ENCODE measurements at regions not wholly inside any gene's neighbourhood (a gene's known extent, or its start where the extent isn't known, plus 50 kb on each side); places are given as distances from the start of the nearest gene placed in this dataset.
"Not testable (repeated sequence)": the region's sequence is repeated elsewhere in the genome, so short reads cannot be mapped to it uniquely, and the experiment has no call there.

- H3K9me3 ChIP-seq (ENCODE audit: control insufficient read depth in 2 of 2, low read length in 2 of 2); H3K4me1 ChIP-seq (ENCODE audit: control insufficient read depth in 2 of 2, insufficient read depth in 2 of 2, low read length in 2 of 2); H3K27ac ChIP-seq (ENCODE audit: low read depth in 2 of 2, low read length in 2 of 2); H3K4me3 ChIP-seq (ENCODE audit: low read length in 2 of 2); H3K36me3 ChIP-seq (ENCODE audit: control insufficient read depth in 2 of 2, insufficient read depth in 2 of 2, low read length in 2 of 2); H3K27me3 ChIP-seq (ENCODE audit: control insufficient read depth in 2 of 2, insufficient read depth in 2 of 2, low read length in 2 of 2); H3K9ac ChIP-seq (ENCODE audit: low read depth in 1 of 2, low read length in 2 of 2): not testable (repeated sequence)
Observed at GRCh38 chr17:6373599-6373998, 61.3 kb downstream of the AIPL1 start.

- H3K9ac ChIP-seq (ENCODE audit: low read depth in 1 of 2, low read length in 2 of 2) = no peak overlapping the region
- H3K9me3 ChIP-seq (ENCODE audit: control insufficient read depth in 2 of 2, low read length in 2 of 2) = no peaks in the 10 kb centered on the region
- no peaks in the 10 kb centered on the region for H3K36me3 ChIP-seq (ENCODE audit: control insufficient read depth in 2 of 2, insufficient read depth in 2 of 2, low read length in 2 of 2)
- peaks cover 0 to 7% of the 10 kb centered on the region in 2 donors for H3K27me3 ChIP-seq (ENCODE audit: control insufficient read depth in 2 of 2, insufficient read depth in 2 of 2, low read length in 2 of 2)
- no peak overlapping the region for H3K27ac ChIP-seq (ENCODE audit: low read depth in 2 of 2, low read length in 2 of 2)
- H3K4me3 ChIP-seq (ENCODE audit: low read length in 2 of 2) = no peak overlapping the region
- no peaks in the 10 kb centered on the region for H3K4me1 ChIP-seq (ENCODE audit: control insufficient read depth in 2 of 2, insufficient read depth in 2 of 2, low read length in 2 of 2)
Observed at GRCh38 chr17:6366221-6366666, 68.7 kb downstream of the AIPL1 start.

GRCh38 chr17:6365200-6365943, 69.5 kb downstream of the AIPL1 start:
- H3K27ac ChIP-seq (ENCODE audit: low read depth in 2 of 2, low read length in 2 of 2) = peak overlapping the region in 1 of 2 donors; percentile 12
- no peak overlapping the region for H3K4me3 ChIP-seq (ENCODE audit: low read length in 2 of 2)
- H3K4me1 ChIP-seq (ENCODE audit: control insufficient read depth in 2 of 2, insufficient read depth in 2 of 2, low read length in 2 of 2) = no peaks in the 10 kb centered on the region
- H3K27me3 ChIP-seq (ENCODE audit: control insufficient read depth in 2 of 2, insufficient read depth in 2 of 2, low read length in 2 of 2) = peaks cover 0 to 7% of the 10 kb centered on the region in 2 donors
- no peak overlapping the region for H3K9ac ChIP-seq (ENCODE audit: low read depth in 1 of 2, low read length in 2 of 2)
- H3K36me3 ChIP-seq (ENCODE audit: control insufficient read depth in 2 of 2, insufficient read depth in 2 of 2, low read length in 2 of 2) = no peaks in the 10 kb centered on the region
- no peaks in the 10 kb centered on the region for H3K9me3 ChIP-seq (ENCODE audit: control insufficient read depth in 2 of 2, low read length in 2 of 2)

GRCh38 chr17:6361733-6362132, 73.2 kb downstream of the AIPL1 start:
- Histone ChIP-seq H3K9me3 (ENCODE audit: control insufficient read depth in 2 of 2, low read length in 2 of 2) (no peaks in the 10 kb centered on the region), H3K4me3 (ENCODE audit: low read length in 2 of 2) (no peak overlapping the region), H3K9ac (ENCODE audit: low read depth in 1 of 2, low read length in 2 of 2) (no peak overlapping the region), H3K27ac (ENCODE audit: low read depth in 2 of 2, low read length in 2 of 2) (no peak overlapping the region), H3K36me3 (ENCODE audit: control insufficient read depth in 2 of 2, insufficient read depth in 2 of 2, low read length in 2 of 2) (no peaks in the 10 kb centered on the region), H3K4me1 (ENCODE audit: control insufficient read depth in 2 of 2, insufficient read depth in 2 of 2, low read length in 2 of 2) (no peaks in the 10 kb centered on the region), H3K27me3 (ENCODE audit: control insufficient read depth in 2 of 2, insufficient read depth in 2 of 2, low read length in 2 of 2) (peaks cover 0 to 7% of the 10 kb centered on the region in 2 donors)

GRCh38 chr17:6358131-6358530, 76.8 kb downstream of the AIPL1 start:
- no peaks in the 10 kb centered on the region for H3K36me3 ChIP-seq (ENCODE audit: control insufficient read depth in 2 of 2, insufficient read depth in 2 of 2, low read length in 2 of 2)
- no peak overlapping the region for H3K9ac ChIP-seq (ENCODE audit: low read depth in 1 of 2, low read length in 2 of 2)
- no peak overlapping the region for H3K27ac ChIP-seq (ENCODE audit: low read depth in 2 of 2, low read length in 2 of 2)
- H3K27me3 ChIP-seq (ENCODE audit: control insufficient read depth in 2 of 2, insufficient read depth in 2 of 2, low read length in 2 of 2) = peaks cover 0 to 2% of the 10 kb centered on the region in 2 donors
- no peak overlapping the region for H3K4me3 ChIP-seq (ENCODE audit: low read length in 2 of 2)
- H3K9me3 ChIP-seq (ENCODE audit: control insufficient read depth in 2 of 2, low read length in 2 of 2) = no peaks in the 10 kb centered on the region
- H3K4me1 ChIP-seq (ENCODE audit: control insufficient read depth in 2 of 2, insufficient read depth in 2 of 2, low read length in 2 of 2) = no peaks in the 10 kb centered on the region

- Histone ChIP-seq H3K4me1 (ENCODE audit: control insufficient read depth in 2 of 2, insufficient read depth in 2 of 2, low read length in 2 of 2) (no peaks in the 10 kb centered on the region), H3K9me3 (ENCODE audit: control insufficient read depth in 2 of 2, low read length in 2 of 2) (no peaks in the 10 kb centered on the region), H3K27me3 (ENCODE audit: control insufficient read depth in 2 of 2, insufficient read depth in 2 of 2, low read length in 2 of 2) (peaks cover 0 to 3% of the 10 kb centered on the region in 2 donors), H3K9ac (ENCODE audit: low read depth in 1 of 2, low read length in 2 of 2) (no peak overlapping the region), H3K27ac (ENCODE audit: low read depth in 2 of 2, low read length in 2 of 2) (no peak overlapping the region), H3K4me3 (ENCODE audit: low read length in 2 of 2) (no peak overlapping the region), H3K36me3 (ENCODE audit: control insufficient read depth in 2 of 2, insufficient read depth in 2 of 2, low read length in 2 of 2) (no peaks in the 10 kb centered on the region)
Observed at GRCh38 chr17:6356562-6356961, 78.4 kb downstream of the AIPL1 start.

GRCh38 chr17:6355196-6355595, 79.7 kb downstream of the AIPL1 start:
- Histone ChIP-seq H3K36me3 (ENCODE audit: control insufficient read depth in 2 of 2, insufficient read depth in 2 of 2, low read length in 2 of 2) (no peaks in the 10 kb centered on the region), H3K9me3 (ENCODE audit: control insufficient read depth in 2 of 2, low read length in 2 of 2) (no peaks in the 10 kb centered on the region)

GRCh38 chr17:6352801-6353560, 81.9 kb downstream of the AIPL1 start:
- H3K4me3 ChIP-seq (ENCODE audit: low read length in 2 of 2) = no peak overlapping the region

More at GRCh38 chr17:6355196-6355595, 79.7 kb downstream of the AIPL1 start:
- Histone ChIP-seq H3K27ac (ENCODE audit: low read depth in 2 of 2, low read length in 2 of 2) (no peak overlapping the region), H3K4me1 (ENCODE audit: control insufficient read depth in 2 of 2, insufficient read depth in 2 of 2, low read length in 2 of 2) (no peaks in the 10 kb centered on the region), H3K27me3 (ENCODE audit: control insufficient read depth in 2 of 2, insufficient read depth in 2 of 2, low read length in 2 of 2) (peaks cover 0 to 4% of the 10 kb centered on the region in 2 donors), H3K9ac (ENCODE audit: low read depth in 1 of 2, low read length in 2 of 2) (no peak overlapping the region), H3K4me3 (ENCODE audit: low read length in 2 of 2) (no peak overlapping the region)

GRCh38 chr17:6352016-6352415, 82.9 kb downstream of the AIPL1 start:
- Histone ChIP-seq H3K4me1 (ENCODE audit: control insufficient read depth in 2 of 2, insufficient read depth in 2 of 2, low read length in 2 of 2) (no peaks in the 10 kb centered on the region), H3K27me3 (ENCODE audit: control insufficient read depth in 2 of 2, insufficient read depth in 2 of 2, low read length in 2 of 2) (peaks cover 0 to 4% of the 10 kb centered on the region in 2 donors), H3K9me3 (ENCODE audit: control insufficient read depth in 2 of 2, low read length in 2 of 2) (no peaks in the 10 kb centered on the region), H3K36me3 (ENCODE audit: control insufficient read depth in 2 of 2, insufficient read depth in 2 of 2, low read length in 2 of 2) (no peaks in the 10 kb centered on the region), H3K9ac (ENCODE audit: low read depth in 1 of 2, low read length in 2 of 2) (no peak overlapping the region), H3K27ac (ENCODE audit: low read depth in 2 of 2, low read length in 2 of 2) (no peak overlapping the region), H3K4me3 (ENCODE audit: low read length in 2 of 2) (no peak overlapping the region)

More at GRCh38 chr17:6352801-6353560, 81.9 kb downstream of the AIPL1 start:
- Histone ChIP-seq H3K36me3 (ENCODE audit: control insufficient read depth in 2 of 2, insufficient read depth in 2 of 2, low read length in 2 of 2) (no peaks in the 10 kb centered on the region), H3K4me1 (ENCODE audit: control insufficient read depth in 2 of 2, insufficient read depth in 2 of 2, low read length in 2 of 2) (no peaks in the 10 kb centered on the region), H3K27ac (ENCODE audit: low read depth in 2 of 2, low read length in 2 of 2) (no peak overlapping the region), H3K27me3 (ENCODE audit: control insufficient read depth in 2 of 2, insufficient read depth in 2 of 2, low read length in 2 of 2) (peaks cover 0 to 4% of the 10 kb centered on the region in 2 donors), H3K9me3 (ENCODE audit: control insufficient read depth in 2 of 2, low read length in 2 of 2) (no peaks in the 10 kb centered on the region), H3K9ac (ENCODE audit: low read depth in 1 of 2, low read length in 2 of 2) (no peak overlapping the region)

GRCh38 chr17:6350806-6351205, 84.1 kb downstream of the AIPL1 start:
- Histone ChIP-seq H3K27me3 (ENCODE audit: control insufficient read depth in 2 of 2, insufficient read depth in 2 of 2, low read length in 2 of 2) (peaks cover 0 to 4% of the 10 kb centered on the region in 2 donors), H3K9ac (ENCODE audit: low read depth in 1 of 2, low read length in 2 of 2) (no peak overlapping the region), H3K27ac (ENCODE audit: low read depth in 2 of 2, low read length in 2 of 2) (no peak overlapping the region), H3K4me3 (ENCODE audit: low read length in 2 of 2) (no peak overlapping the region), H3K36me3 (ENCODE audit: control insufficient read depth in 2 of 2, insufficient read depth in 2 of 2, low read length in 2 of 2) (no peaks in the 10 kb centered on the region), H3K4me1 (ENCODE audit: control insufficient read depth in 2 of 2, insufficient read depth in 2 of 2, low read length in 2 of 2) (no peaks in the 10 kb centered on the region), H3K9me3 (ENCODE audit: control insufficient read depth in 2 of 2, low read length in 2 of 2) (no peaks in the 10 kb centered on the region)
